Stimulated activated CD4-positive, alpha-beta T cell treated with anti-CD3 and anti-CD28 coated beads, Interleukin-4, amount 100 ng/mL, for 1 hour (primary cell): ENCODE measurements at regions not wholly inside any gene's neighbourhood (a gene's known extent, or its start where the extent isn't known, plus 50 kb on each side); places are given as distances from the start of the nearest gene placed in this dataset.
"Not testable (repeated sequence)": the region's sequence is repeated elsewhere in the genome, so short reads cannot be mapped to it uniquely, and the experiment has no call there.

Source experiments
- DNase-seq: peaks from one replicate; pipeline ENCODE4 v3.0.0-alpha.2; 2020

DNA sequence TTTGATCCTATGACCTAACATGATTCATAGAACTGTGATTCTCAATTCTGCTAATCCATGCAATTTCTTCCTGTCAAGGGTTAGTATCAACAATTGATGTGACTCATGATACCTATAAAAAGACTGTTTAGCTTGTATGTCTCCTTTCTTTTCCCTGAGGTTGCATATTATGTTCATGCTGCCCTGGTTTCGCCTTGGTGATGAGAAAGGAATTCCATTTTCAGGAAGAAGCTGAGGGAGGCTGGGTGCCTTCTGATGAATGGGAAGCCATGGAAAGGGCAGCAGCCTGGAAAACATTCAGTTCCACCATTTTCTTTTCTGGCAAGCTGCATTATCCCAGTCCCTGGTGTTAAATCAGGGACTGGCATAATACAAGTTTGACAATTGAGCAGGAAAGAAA, 976.5 kb downstream of the RPA4 start:
- no peak for DNase-seq

DNA sequence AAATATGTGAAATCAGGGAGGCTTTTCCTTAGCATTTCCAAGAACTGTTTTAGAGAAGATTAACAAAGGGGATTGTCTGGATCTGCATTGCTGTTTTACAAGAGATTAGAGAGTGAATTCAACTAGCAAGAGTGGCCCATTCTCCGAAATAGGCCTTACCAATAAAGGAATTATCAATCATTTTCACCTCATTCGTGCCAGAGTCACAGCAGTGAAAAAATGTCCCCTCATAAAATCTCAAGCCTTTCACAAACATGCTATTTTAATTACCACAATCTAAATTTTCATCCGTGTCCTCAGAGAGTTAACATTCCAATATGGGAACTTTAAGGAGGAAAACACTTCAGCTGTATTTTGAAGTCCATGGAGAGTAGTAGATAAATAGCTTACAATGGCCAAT, 979.6 kb downstream of the RPA4 start:
- DNase-seq, result no peak

DNA sequence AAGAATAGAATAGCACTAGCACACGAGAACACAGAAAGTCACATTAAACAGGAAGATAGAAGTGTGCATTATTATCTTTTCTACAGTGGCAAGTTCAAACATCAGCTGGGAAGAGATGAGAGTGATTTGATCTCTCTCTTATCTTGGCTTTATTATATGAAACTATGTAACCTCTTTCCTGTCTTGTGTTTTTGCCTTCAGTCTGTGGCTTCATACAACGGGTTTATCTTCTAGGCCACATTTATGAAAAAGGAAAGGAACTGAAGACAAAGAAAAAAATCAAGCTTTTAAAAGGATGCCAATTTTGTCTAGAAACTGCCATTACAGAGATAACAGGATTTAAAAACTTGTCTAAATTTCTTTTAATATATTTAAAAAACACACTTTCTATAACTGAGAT, 983.6 kb downstream of the RPA4 start:
- DNase-seq, result no peak

DNA sequence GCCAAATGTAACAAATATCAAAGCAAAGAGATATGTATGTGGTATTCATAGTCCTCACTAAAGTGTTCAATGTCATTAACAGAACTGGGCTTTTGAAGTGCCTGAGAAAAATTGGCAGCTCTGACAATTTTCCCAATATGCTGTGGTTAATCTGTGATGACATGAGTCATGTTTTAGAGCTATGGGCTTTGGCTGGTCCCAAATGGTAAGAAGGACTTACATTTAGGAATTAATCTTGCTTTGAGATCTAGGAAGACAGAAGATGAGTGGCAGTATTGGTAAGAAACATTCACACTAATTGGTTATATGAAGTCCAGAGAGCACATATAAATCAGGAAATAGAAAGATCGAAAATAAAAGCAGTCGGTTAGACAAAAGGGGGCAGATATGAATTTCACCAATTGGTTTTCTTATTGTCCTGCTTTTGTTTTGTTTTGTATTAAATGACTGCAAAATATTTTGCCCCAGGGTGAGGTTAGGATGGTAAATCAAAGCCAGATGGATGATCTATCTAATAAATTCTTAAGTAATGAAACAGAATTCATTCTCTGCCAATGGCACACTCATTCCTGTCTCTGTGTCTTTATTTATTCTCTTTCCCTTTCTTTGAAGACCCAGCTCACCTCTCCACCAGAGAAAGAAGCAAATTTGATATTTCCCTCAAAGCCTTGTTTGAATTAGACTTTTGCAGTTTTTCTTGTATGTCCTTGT, 993.1 kb downstream of the RPA4 start:
- no peak for DNase-seq

DNA sequence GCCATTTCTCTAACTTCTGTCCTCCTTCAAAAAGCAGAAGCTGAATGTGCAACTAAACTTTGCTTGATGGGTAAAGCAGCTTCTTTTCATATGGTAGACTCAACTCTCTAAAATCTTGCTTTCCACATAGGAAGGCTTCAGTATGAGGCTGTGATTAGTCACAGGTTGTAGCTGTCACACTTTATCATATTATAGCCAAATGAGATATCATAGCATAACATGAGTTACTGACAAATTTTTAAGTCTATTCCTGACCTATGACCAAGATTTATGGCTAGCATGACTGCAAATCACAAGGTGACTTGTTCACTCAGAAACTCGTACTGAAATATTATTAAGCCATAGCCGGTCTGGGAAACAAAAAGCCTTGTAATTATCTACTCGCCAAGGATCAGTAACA, 998.6 kb downstream of the RPA4 start:
- no peak for DNase-seq

DNA sequence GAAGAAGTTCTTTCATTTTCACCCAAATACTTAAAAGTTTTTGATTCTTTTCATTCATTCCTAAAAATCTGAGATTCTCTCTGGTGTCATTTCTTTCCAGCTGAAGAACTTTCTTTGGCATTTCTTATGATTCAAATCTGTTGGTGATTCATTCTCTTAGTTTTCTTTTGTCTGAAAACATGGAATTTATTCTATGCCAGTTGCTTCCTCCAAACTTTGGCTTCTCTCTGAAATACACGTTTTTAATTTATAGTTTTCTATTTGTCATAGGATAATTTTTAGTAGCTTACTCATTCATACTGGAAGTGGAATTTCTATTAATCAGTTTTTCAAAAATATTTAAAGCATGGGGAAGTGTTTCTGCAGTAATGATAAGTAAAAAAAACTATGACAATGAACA, 1012.0 kb downstream of the RPA4 start:
- DNase-seq, result no peak

DNA sequence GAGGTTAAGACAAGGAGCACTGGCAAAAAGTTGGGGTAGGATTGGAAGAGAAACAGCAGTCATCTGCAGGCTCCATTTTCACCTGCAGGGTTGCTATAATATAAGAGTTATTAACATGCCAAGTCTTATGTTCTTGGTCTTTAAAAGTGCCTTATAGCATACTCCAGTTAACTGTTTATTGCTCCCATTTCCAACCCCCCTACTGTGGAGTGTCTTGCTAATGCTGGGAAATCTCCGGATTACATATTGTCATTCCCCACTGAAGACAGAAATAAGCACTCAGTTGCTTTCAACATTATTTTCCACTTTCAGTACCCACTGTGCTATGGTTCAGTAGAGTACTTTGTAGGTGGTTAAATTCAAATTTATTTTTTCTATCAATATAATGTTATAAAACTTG, 1014.3 kb downstream of the RPA4 start:
- no peak for DNase-seq

DNA sequence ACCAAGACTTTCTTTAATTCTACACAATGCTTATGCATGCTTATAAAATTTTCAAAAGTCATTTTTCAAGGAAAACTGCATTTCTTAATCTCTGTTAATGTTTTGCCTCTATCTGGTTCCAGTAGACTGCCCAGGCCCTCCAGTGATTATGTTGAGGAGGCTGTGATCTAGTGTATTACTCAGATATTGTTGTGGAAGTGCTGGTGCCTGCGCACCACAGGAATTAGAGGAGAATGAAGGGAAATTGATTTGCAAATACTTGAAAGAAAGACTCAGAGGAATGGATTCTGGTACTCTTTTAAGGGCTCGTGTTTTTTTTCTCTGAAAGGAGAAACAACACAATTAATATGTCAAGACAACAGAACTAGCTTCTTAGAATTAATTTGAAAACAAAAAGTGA, 1015.1 kb downstream of the RPA4 start:
- DNase-seq, result no peak

DNA sequence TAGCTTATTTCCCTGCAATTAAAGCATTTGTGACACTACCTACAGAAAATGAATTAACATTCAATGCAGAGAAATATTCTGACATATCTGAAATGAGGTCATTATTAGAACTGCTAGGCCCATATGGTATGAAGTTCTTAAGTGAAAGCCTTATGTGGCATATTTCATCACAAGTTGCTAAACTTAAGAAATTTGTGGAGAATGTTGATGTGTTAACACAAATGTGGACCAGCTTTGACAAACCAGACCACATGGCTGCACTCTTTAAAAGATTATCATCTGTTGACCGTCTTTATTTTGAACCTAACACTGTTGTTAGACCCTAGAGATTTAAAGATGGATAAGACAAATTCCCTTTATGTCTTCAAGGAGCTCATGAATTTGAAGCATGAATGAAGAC, 1024.1 kb downstream of the RPA4 start:
- DNase-seq, result no peak

DNA sequence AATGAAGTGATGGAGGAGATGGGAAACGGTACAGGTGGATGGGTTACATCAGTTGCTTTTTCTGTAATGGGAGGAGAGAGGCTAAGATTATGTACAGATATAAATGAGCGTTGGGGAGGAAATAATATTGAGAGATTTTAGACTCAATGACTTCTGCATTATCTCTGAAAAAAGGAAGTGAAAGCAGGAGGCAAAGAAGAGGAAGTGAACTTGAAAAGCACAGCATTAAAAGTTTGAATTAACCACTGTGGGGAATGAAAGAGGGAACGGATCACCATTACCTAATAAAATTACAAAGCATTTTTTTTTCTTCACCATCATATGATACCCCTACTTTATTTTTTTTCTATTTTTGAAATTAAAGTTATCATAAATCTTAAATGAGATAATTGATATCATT, 1025.5 kb downstream of the RPA4 start:
- no peak for DNase-seq

DNA sequence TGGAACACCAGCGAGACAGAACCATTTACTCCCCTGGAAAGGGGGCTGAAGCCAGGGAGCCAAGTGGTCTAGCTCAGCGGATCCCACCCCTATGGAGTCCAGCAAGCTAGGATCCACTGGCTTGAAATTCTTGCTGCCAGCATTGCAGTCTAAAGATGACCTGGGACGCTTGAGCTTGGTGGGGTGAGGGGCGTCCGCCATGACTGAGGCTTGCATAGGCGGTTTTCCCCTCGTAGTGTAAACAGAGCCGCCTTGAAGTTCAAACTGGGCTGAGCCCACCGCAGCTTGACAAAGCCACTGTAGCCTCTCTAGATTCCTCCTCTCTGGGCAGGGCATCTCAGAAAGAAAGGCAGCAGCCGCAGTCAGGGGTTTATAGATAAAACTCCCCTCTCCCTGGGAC, 1031.7 kb downstream of the RPA4 start:
- not testable (repeated sequence) for DNase-seq

DNA sequence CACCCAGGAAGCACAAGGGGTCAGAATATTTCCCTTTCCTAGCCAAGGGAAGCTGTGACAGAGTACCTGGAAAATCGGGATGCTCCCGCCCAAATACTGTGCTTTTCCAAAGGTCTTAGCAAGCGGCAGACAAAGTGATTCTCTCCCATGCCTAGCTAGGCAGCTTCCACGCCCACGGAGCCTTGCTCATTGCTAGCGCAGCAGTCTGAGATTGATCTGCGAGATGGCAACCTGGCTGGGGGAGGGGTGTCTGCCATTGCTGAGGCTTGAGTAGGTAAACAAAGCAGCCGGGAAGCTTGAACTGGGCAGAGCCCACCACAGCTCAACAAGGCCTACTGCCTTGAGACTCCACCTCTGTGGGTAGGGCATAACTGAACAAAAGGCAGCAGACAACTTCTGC, 1037.5 kb downstream of the RPA4 start:
- not testable (repeated sequence) for DNase-seq

DNA sequence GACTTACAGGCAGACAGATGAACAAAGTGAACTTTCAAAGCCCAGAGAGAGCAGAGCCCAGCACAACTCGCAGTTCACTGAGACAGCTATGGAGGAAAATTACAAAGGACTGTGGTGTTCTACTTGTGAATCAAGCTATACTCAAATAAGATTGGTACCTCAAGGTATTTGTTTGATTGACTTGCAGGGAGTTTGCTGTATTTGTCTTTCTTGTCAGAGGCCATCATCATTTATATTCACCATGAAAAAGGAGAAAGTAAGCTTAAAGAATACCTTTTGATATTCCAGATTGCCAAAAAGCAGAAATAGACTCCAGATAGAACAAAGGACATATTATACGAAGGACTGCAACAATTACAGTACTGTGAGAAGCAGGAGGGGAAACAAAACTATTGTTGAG, 1047.9 kb downstream of the RPA4 start:
- DNase-seq, result no peak

DNA sequence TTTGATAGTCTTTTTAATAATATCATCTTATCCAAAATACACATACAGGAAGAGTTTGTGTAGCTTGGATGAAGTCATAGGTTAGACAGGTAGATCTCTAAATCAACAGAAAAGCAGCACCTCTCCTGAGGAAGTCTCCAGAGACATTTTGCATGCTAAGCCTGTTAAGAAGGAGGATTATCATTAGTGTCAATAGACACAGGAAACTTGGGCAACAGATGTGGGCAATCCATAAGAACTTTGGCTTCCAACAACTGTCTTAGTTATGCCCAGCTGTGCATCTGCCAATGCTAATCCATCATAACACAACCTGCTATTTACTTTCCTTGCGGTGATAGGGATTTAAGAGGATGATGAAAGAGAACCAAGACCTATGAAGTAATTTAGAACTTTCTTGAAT, 1052.6 kb downstream of the RPA4 start:
- DNase-seq, result no peak

DNA sequence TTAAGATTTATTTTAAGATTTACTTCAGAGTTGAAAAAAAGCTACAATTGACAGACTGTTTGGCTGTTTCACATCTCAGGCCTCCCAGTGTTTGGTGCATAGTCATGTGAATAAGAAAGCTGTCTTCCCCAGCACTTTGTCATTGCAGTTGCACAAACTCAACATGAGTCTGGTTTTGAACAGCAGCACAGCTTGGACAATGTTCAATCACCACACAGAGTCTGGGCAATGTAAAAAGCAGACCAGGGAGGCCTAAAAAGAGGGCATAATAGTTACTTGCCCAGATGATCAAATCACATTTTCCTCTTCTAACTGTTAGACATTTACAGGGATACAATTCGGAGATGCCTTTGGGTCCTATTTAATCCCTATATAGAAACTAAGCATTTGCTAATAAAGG, 1055.0 kb downstream of the RPA4 start:
- DNase-seq, result no peak

DNA sequence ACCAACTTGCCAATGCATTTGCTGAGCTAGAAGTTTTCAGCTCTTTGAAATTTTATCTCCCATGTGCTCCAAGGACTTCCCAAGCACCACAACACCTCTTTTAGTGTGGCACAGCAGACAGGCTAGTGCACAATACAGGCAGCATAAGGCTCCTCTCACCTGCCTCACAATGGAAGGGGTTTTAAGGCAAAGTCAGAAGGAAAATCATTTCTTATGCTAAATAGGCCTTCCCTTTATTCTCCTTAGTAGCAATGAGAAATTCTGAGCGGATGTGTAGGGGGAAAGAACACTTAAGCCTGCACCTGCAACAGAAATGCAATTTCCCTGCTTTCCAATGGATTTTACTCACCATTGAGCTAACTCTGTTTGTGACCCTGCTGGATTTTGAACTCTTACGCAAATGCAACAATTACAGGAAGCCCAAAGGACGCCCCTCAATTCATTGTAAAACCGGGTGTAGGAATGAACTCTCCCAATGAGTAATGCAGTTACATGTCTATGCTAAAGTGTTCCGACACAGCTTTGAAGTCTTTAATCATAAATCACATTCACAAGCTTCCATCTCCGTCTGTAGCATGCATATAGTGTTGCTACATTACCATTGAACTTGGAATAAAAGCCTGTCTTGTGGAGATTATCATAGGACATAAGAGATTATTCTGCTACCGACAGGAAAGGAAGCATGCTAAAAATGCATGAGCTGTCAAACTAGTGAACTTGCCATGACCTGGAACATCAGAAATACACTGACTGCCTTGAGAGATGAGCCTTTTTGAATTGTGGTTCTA, 1084.9 kb downstream of the RPA4 start:
- DNase-seq, result no peak

DNA sequence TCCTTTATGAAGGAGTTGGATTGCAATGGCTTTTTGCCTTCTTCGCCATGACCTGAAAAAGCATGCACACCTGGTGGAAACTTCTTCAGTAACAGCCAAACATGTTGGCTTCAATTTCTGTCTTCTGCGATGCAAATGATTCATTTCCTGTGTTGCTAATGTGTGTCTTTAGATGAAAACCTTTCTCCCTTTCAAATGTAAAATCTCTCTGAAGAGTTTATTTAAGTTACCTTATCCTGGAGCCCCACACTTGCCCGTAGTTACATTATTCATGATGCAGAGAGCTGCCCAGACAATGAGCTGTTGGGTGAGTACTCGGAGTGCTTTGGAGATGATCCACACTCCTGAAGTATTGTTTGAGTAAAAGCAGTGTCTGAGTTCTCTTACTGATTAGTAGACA, 1100.9 kb downstream of the RPA4 start:
- DNase-seq, result no peak

DNA sequence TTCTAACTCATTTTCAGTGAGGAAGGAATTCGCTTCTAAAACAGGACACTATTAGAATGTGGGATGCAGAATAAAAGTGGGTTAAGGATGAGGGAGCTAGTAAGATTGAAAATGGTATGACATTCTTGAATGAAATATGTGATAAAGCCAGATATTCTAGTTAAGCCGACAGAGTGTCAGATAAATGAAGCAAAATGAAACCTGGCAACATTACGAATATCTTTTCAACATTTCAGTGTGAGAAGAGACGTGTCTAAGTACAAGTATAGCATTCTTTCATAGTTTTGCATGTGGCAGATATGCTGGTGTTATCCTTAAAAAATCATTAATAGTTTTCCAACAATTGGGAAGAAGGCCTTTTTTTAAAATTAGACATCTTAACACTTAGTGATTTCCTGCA, 1101.4 kb downstream of the RPA4 start:
- DNase-seq, result no peak

DNA sequence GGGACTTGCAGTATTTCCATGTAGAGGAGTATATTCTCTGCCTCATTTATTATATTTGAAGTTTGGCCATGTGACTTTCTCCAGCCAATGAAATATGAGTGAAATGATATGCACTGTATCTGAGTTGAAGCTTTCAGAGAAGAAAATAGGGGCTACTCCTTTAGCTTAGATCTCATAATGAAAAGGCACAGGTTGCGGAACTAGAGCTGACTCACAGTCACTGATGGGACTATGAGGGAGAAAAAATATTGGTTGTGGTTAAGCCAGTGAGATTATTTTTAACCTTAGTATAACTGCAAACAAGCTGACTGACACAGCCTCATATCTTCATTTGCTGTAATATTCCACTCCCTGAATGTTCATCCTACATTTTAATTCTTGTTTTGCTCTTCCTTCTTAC, 1104.3 kb downstream of the RPA4 start:
- no peak for DNase-seq

DNA sequence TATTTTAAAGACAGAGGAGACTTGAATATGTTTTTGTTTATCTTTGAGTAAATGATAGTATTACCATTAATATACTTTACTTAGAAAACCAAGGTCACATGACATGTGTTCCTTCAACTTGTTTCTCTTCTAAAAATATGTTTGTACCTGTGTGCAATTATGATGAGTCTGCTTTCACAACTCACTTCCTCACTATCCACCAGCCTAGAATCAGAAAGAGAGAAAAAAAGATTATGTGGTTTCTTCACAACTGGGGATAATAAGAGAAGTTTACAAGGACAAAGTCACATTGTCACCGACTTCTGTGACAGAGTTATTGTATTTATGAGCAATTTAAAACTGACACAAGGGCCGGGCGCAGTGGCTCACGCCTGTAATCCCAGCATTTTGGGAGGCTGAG, 1112.1 kb downstream of the RPA4 start:
- no peak for DNase-seq

DNA sequence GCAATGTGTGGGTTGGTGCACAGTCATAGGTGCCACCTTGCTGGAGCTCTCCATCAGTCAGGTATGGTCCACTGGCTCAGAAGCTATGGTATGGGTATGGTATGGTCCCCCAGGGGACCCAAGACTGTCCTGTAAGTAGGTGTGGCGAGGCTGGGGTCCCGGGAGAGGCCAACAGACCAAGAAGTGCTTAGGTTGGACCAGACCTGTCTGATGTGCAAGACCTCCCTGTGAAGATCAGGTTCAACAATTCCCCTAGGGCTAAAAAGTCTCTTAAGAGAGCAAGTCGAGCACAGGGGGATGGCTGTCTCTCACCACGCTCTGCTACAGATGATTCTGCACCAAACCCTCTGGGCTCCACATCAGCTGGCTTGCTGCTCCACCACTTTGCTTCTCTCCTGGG, 1145.0 kb downstream of the RPA4 start:
- DNase-seq, result no peak

DNA sequence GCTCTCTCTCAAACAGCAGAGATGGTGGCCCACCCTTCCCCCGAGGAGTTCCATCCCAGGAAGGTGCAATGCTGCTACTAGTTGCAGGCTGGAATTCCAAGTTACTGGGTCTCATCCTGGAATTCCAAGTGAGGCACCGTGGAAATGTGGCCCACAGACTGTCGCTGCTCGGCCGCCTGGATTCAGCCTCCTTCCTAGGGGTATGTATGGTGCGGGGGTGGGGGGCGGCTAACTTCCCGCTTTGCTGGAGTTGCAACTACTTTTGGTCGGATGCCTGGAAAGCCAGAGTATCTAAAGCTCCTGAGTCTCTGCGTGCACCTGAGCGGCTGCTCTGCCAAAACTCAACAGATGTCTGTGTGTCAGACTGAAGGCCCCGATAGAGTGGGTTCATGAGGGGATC, 1146.2 kb downstream of the RPA4 start:
- DNase-seq, result no peak

DNA sequence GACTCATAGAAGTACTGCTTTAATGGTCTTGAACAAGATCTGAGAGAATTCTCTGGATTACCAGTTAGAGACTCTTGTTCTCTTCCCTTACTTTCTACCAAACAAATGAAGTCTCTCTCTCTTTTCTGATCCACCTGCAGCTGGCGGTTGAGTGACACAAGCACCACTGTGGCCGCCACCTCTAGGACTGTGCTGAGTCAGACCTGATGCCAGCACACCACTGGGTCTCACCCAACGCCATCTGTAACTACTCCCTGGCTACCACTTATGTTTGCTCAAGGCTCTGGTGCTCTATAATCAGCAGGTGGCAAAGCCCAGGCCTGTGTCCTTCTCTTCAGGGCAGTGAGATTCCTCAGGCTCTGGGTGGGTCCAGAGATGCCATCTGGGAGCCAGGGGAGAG, 1173.5 kb downstream of the RPA4 start:
- no peak for DNase-seq

DNA sequence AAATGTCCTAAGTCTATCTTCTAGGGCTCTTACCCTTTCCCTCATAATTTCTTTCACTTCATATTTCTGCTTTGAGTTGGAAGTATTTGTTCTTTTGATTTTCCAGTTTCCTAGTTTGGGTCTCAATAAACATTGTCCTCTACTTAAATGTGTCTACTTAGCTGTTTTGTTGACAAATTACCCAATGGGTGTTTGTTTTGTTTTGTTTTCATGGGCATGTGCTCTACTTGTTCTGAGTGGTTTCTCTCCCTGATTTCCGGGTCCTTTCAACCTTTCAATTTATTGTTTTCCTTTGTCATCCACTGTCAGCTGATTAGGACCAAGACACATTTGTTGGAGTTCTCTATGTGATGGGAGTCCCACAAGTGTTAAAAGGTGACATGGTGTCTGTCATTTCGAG, 1181.4 kb downstream of the RPA4 start:
- DNase-seq, result no peak

DNA sequence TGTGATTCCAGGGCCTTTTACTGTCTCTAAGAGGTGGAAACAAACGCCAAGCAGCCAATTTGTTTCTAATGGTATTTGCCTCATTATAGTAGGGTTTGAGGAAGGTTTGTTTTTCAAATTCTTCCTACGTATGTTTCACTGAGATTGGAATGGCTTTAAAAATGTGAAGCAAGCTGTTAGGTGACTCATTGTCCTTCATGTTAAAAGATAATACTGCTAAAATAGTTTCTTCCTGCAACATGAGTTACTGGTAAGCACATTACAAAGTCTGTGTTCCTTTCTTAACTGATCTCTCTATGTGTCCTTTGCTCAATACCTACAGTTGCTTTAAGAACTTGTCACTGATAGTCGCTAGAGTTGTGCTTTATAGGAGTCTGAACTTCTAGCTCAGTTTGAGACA, 1183.9 kb downstream of the RPA4 start:
- no peak for DNase-seq
